Tibial artery (tissue), 4 donors: ENCODE measurements at regions not wholly inside any gene's neighbourhood (a gene's known extent, or its start where the extent isn't known, plus 50 kb on each side); places are given as distances from the start of the nearest gene placed in this dataset.

Experiments
- DNase-seq, 2 donors: peaks; one replicate each; pipeline ENCODE4 v3.0.0-alpha.2; 2019
- H3K27ac ChIP-seq, 2 donors: fragments of 200-600 bp; sonication (generic) in 1 of 2; 1 replicate in 1 of 2; 2 replicates in 1 of 2; pipeline ENCODE4 v1.5.1; 2018 to 2019; ENCODE audit warnings: mild to moderate bottlenecking in 1 of 2
- H3K27me3 ChIP-seq, 2 donors: fragments of 200-600 bp; sonication (generic) in 1 of 2; one replicate each; pipeline versions ENCODE4 v1.5.1 to v1.6.0; 2016 to 2019
- H3K36me3 ChIP-seq, 3 donors: fragments of 200-600 bp; sonication (generic) in 2 of 3; one replicate each; pipeline ENCODE4 v1.5.1; 2016 to 2019; ENCODE audit warnings: mild to moderate bottlenecking in 2 of 3
- H3K4me1 ChIP-seq, 4 donors: fragments of 200-600 bp; sonication (generic) in 2 of 4; 1 replicate in 3 of 4; 2 replicates in 1 of 4; pipeline ENCODE4 v1.5.1; 2016 to 2019
- H3K4me3 ChIP-seq, 2 donors: fragments of 200-600 bp; sonication (generic) in 1 of 2; 1 replicate in 1 of 2; 2 replicates in 1 of 2; pipeline ENCODE4 v1.5.1; 2018 to 2019; ENCODE audit warnings: mild to moderate bottlenecking in 2 of 2
- H3K9me3 ChIP-seq, 3 donors: fragments of 200-600 bp; sonication (generic) in 1 of 3; one replicate each; pipeline ENCODE4 v1.5.1; 2016 to 2019
- intact Hi-C: fragments of 100-400 bp; cut with DNase I; formaldehyde crosslinking; loops from one replicate; pipeline ENCODE4 v1.15.0; 2023; ENCODE audit warnings: low total_unique reads
- TF ChIP-seq, protein P1 (sequence below), 2 experiments: fragments of 200-600 bp in 1 of 2; fragments of 450-650 bp in 1 of 2; IDR thresholded peaks; one replicate each; pipeline ENCODE4 v1.5.1; 2017 to 2019; ENCODE audit warnings: antibody characterized with exemption in 2 of 2, mild to moderate bottlenecking in 1 of 2, moderate library complexity in 1 of 2

DNA sequence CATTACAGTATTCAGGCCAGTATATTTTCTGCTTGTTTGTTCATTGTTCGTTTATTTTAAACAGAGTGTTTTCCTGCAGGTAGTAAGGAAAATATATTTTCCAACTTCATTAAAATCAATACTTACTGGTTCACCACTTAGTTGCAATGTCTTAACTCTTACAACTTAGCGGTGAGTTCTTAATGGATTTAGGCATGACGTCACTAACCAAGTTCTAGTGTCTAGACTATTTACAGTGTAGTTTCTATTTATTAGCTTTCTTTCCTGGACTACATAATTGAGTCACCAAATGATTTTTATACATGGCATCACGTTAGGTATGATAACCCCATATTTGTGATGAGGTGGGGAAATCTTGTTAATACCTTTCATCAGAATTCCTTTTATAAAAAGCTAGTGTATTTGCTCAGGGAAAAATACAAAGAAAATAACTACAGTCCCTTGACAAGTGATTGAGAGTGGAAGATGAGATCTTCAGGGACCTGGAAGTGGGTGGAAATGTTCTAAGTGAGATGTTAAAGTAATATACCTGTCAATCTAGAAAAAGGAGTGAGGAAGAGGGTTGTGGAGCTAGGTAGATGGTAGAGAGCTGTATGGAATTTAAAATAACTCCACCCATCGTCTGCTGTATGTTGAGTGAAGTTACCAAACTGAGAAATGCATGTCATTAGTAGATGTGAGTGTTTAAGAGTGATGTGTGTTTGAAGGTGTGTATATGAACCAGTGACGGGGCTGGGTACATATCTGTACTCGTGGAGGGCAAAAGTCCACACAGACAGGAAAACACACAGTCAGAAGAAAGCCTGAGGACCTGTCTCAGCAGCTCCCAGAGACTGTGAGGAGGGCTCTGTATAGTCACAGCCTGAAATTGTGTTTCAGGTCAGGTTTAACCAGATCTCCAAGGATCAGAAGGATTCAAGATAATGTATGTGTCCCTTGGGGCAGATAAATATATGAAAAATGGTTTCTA, 197.6 kb upstream of the ADAMTS5 start:
- DNase-seq: no peak
- H3K9me3 ChIP-seq: no peaks in the 10 kb centered on the region
- no peaks in the 10 kb centered on the region for H3K27me3 ChIP-seq
- intact Hi-C loops: no loop called here
- H3K27ac ChIP-seq: no peak overlapping the region
- TF ChIP-seq, protein P1, sequence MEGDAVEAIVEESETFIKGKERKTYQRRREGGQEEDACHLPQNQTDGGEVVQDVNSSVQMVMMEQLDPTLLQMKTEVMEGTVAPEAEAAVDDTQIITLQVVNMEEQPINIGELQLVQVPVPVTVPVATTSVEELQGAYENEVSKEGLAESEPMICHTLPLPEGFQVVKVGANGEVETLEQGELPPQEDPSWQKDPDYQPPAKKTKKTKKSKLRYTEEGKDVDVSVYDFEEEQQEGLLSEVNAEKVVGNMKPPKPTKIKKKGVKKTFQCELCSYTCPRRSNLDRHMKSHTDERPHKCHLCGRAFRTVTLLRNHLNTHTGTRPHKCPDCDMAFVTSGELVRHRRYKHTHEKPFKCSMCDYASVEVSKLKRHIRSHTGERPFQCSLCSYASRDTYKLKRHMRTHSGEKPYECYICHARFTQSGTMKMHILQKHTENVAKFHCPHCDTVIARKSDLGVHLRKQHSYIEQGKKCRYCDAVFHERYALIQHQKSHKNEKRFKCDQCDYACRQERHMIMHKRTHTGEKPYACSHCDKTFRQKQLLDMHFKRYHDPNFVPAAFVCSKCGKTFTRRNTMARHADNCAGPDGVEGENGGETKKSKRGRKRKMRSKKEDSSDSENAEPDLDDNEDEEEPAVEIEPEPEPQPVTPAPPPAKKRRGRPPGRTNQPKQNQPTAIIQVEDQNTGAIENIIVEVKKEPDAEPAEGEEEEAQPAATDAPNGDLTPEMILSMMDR (IDR thresholded peaks at IDR 0.05): no peak
- no peaks in the 10 kb centered on the region for H3K4me1 ChIP-seq
- no peak overlapping the region for H3K4me3 ChIP-seq
- no peaks in the 10 kb centered on the region for H3K36me3 ChIP-seq

DNA sequence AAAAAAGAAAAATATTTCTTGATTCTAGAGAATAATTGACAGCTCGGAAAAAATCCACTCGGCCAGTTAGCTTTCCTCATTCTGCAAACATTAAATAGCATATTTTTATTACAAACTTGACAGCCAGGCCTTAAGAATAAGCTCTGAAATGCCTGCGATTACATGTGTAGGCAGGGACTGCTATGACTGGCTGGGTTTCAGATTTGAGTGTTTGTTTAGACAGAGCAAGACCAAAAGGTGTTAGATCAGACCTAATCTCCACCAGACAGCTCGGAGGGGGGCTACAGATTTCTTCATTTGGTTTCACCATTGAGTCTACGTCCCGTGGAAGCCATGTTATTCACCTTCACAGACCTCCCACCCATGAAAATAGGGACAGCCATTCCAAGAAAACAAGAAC, 192.1 kb upstream of the ADAMTS5 start:
- DNase-seq: no peak
- TF ChIP-seq, protein P1 (IDR thresholded peaks at IDR 0.05): no peak
- H3K36me3 ChIP-seq: no peaks in the 10 kb centered on the region
- H3K27ac ChIP-seq: no peak overlapping the region
- H3K4me3 ChIP-seq: no peak overlapping the region
- peaks cover 0 to 19% (median 0%) of the 10 kb centered on the region in 4 donors for H3K4me1 ChIP-seq
- no peaks in the 10 kb centered on the region for H3K9me3 ChIP-seq
- no peaks in the 10 kb centered on the region for H3K27me3 ChIP-seq
- intact Hi-C loops: no loop called here

DNA sequence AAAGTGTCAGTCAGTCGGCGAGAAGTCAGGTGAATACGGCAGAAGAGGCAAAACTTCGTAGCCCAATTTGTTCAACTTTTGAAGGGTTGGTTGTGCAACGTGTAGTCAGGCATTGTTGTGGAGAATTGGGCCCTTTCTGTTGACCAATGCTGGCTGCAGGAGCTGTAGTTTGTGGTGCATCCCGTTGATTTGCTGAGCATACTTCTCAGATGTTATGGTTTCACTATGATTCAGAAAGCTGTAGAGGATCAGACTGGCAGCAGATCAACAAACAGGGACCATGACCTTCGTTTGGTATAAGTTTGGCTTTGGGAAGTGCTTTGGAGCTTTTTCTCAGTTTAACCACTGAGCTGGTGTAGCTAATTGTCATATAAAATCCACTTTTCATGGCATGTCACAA, 190.2 kb upstream of the ADAMTS5 start:
- TF ChIP-seq, protein P1 (IDR thresholded peaks at IDR 0.05): no peak
- intact Hi-C loops: no loop called here

DNA sequence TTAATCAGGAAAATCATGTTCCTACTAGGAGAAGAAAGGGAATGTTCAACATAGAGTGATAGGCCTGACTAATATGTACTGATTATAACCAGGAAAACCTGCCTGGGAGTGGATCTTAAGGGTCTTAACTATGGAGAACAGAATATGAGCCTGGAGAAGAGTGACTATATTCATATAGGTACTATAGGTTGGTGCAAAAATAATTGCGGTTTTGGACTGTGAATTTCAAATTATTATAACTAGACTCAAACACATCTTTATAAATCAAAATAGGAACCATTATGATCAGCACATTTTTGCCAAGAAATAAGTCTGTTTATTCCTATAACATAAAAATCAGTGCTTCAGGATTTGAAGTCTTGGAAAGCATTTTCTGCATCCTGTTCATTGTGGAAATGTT, 189.8 kb upstream of the ADAMTS5 start:
- TF ChIP-seq, protein P1 (IDR thresholded peaks at IDR 0.05): no peak
- DNase-seq: no peak
- intact Hi-C loops: no loop called here
- no peak overlapping the region for H3K4me3 ChIP-seq
- H3K27ac ChIP-seq: no peak overlapping the region
- peaks cover 0 to 20% (median 0%) of the 10 kb centered on the region in 4 donors for H3K4me1 ChIP-seq
- H3K27me3 ChIP-seq: no peaks in the 10 kb centered on the region
- H3K36me3 ChIP-seq: no peaks in the 10 kb centered on the region
- no peaks in the 10 kb centered on the region for H3K9me3 ChIP-seq

More for the DNA sequence above, 190.2 kb upstream of the ADAMTS5 start:
- H3K27me3 ChIP-seq: no peaks in the 10 kb centered on the region
- H3K4me1 ChIP-seq: peaks cover 0 to 20% (median 0%) of the 10 kb centered on the region in 4 donors
- no peak overlapping the region for H3K27ac ChIP-seq
- H3K9me3 ChIP-seq: no peaks in the 10 kb centered on the region
- DNase-seq: no peak
- no peak overlapping the region for H3K4me3 ChIP-seq
- H3K36me3 ChIP-seq: no peaks in the 10 kb centered on the region

DNA sequence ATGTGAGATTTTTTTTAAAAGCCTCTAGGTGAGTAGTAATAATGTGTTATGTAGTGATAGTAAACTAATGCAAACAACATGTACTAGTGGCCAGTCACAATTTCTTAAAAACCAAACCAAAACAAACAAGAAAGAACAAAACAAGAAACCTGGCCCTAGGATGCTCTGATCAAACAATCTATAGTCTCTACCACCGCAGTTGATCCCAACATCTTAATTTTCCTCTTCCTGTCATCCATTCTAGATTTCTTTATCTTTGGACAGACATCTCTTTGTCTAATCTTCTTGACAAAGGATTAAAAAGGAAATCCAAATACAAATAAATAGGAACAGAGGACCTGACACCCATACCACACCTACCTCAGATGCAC, 188.2 kb upstream of the ADAMTS5 start:
- intact Hi-C loops: no loop called here
- Histone ChIP-seq H3K4me1 (peaks cover 0 to 20% (median 0%) of the 10 kb centered on the region in 4 donors), H3K27me3 (no peaks in the 10 kb centered on the region), H3K27ac (no peak overlapping the region), H3K4me3 (no peak overlapping the region), H3K36me3 (no peaks in the 10 kb centered on the region), H3K9me3 (no peaks in the 10 kb centered on the region)
- TF ChIP-seq, protein P1 (IDR thresholded peaks at IDR 0.05): no peak
- DNase-seq: no peak
